Hematopoietic multipotent progenitor cell (in vitro differentiated cells): ENCODE measurements at regions not wholly inside any gene's neighbourhood (a gene's known extent, or its start where the extent isn't known, plus 50 kb on each side); places are given as distances from the start of the nearest gene placed in this dataset.

ENCODE experiments used
- DNase-seq, 3 donors: peaks; one replicate each; pipeline ENCODE4 v3.0.0-alpha.2; 2011 to 2015; ENCODE audit warnings: low read depth in 2 of 3, low spot score in 2 of 3

DNA sequence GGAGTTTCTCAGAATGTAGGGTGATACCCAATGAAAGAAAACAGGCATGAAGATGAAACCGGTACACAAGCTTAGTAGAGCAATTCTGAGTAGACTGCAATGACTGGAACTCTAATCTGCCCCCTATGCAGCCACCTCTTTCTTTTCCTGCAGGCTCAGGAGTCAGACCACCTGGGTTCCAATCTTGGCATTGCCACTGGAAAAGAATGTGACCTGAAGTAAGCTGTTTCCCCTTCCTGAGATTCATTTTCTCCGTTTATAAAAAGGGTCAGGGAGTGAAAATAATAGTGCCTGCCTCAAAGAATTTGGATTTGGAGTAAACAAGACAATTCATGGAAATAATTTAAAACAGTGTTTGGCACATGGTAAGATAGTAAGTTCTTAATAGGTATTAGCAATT lies 1464.0 kb downstream of the PCDH7 start:
- no peak for DNase-seq

GRCh38 chr4:32189130-32189529 lies 1469.0 kb downstream of the PCDH7 start:
- DNase-seq: no peak

GRCh38 chr4:32189788-32190187 lies 1469.6 kb downstream of the PCDH7 start:
- DNase-seq: no peak

DNA sequence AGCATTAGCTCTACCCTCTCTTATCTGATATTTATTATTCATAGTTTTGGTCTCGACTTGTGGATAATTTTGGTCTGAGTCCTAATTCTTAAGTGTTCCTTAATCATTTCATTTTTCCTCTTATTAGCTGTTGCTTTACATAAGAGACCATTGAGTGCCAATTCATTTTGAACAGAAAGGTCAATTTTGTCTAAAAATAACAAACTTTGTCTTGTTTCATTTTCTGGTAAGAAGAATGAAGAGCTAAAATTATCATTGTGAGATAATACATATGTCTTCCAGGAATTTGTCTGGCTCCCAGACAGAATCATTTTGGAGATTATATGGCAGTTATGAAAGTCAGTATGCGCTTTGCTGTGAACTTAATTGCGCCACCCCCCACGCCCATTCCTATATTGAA lies 1471.8 kb downstream of the PCDH7 start:
- no peak for DNase-seq

DNA sequence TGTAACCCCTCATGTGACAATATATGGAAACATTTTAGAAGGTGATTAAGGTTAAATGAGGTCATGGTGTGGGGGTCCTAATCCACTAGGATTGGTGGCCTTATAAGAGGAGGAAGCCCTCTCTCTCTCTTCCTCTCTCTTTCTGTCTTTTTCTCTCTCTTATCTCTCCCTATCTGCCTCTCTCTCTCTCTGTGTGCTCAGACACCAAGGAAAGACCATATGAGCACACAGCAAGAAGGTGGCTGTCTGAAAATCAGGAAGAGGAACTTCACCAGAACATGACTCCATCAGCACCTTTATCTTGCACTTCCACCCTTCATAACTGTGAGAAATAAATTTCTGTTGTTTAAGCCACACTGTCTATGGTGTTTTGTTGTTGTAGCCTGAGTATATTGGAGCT lies 1472.2 kb downstream of the PCDH7 start:
- DNase-seq: no peak

DNA sequence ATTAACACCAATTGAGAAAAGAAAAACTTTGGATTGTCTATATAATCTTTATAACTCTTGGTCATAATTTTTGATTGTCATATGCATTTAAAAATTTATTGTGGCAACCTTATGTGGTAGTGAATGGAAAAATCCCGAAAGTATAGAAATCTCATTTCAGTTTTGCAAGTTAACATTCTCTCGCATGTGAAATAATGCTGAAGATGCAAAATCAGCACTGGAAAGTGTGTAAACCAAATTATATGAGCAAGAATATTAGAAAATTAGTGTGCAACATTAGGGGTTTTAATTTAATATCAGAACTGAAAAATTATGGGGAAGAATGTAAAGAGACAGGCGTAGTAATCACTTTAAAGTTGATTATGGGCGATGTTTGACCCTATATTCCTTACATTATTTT lies 1472.8 kb downstream of the PCDH7 start:
- DNase-seq: no peak

DNA sequence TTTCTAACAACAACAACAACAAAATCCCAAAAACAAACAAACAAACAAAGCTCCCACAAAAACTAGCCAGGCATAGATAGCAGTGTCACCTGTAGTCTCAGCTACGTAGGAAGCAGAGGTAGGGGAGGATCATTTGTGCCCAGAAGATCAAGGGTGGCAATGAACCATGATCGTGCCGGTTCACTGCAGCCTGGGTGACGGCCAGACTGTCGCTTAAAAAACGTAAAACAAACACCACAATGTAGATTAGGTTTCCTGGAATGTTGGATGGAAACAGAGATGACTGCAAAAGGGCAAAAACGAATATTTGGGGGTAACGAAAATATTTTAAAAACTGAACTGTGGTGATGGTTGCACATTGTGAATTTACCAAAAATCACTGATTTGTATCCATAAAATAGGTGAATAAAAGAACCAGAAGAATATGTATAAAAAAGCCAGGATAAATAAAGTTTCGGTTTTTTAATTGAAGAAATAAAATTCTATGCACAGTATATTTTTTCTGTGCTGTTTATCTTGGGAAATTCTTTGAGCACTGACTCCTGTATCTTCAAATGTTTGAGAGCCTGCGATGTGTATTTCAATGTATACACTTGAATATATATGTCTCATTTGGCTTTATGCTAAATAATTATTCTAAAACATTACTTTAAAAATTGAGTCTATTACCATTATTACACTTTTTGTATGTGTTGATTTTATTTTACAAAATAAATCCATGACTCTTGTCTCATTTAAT lies 1477.0 kb downstream of the PCDH7 start:
- DNase-seq: no peak

GRCh38 chr4:32199639-32200038 lies 1479.5 kb downstream of the PCDH7 start:
- DNase-seq: no peak

DNA sequence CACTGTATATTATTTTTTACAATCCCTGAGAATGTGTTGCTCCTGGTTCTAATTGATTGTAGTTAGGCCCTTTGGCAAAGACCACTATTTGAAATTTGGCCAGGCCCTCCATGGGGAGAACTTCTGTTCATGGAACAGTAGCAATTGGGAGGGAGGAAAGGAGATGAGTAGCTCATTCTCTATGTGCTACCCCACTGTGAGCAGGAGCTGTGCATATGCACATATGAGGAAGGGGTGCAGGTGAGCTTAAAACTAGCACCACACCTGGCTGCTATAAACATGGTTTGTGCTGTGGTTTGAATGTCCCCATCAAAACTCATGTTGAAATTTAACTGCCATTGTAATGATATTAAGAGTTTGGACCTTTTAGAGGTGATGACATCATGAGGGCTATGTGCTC lies 1483.2 kb downstream of the PCDH7 start:
- DNase-seq: no peak

GRCh38 chr4:32206756-32207155 lies 1486.6 kb downstream of the PCDH7 start:
- no peak for DNase-seq

GRCh38 chr4:32207456-32207855 lies 1487.3 kb downstream of the PCDH7 start:
- no peak for DNase-seq

DNA sequence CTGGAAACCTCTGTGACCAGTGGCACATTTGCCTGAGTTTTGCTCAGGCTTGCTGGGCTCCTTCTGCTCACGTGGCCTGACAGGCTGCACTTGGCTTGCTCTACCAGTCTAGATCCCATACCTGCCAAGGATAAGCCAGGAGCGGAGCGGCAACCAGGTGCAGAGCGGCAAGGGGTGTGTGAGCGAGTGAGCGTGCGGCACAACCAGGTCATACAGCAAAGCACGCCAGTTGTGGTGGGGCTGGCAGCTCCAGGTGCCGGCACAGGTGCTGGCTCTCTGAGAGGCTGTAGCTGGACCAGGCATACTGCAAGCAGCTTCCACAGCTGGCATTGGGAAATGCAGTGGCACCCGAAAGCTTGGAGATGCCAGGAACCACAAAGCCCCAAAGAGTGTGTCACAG lies 1495.1 kb downstream of the PCDH7 start:
- DNase-seq: no peak

- DNase-seq: no peak
Observed at GRCh38 chr4:32216502-32216901, 1496.3 kb downstream of the PCDH7 start.

GRCh38 chr4:32219306-32220075 lies 1499.3 kb downstream of the PCDH7 start:
- DNase-seq: no peak

- DNase-seq: no peak
Observed at GRCh38 chr4:32226204-32226603, 1506.0 kb downstream of the PCDH7 start.

GRCh38 chr4:32226733-32227132 lies 1506.6 kb downstream of the PCDH7 start:
- no peak for DNase-seq

GRCh38 chr4:32243926-32244325 lies 1523.8 kb downstream of the PCDH7 start:
- no peak for DNase-seq

- no peak for DNase-seq
Observed at GRCh38 chr4:32249040-32249439, 1528.9 kb downstream of the PCDH7 start.

DNA sequence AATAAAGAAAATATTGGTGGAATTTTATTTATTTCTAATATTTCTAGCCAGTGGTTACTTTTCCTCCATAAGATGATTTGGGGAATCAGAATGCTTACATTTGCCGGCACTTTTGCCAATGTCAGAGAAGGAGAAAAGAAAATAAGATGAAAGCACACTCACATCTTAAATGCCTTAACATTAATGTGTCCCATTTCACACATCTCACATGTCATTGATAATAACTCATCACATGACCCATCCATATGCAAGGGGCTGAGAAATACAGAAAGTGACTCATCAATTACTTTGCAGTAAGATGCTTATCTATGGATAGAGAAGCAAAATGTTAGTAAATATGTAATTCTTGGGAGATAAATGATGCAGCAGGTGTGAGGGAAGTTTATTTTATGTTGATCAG lies 1531.0 kb downstream of the PCDH7 start:
- no peak for DNase-seq

- DNase-seq: no peak
Observed at GRCh38 chr4:32251926-32252325, 1531.8 kb downstream of the PCDH7 start.

- no peak for DNase-seq
Observed at GRCh38 chr4:32254216-32254615, 1534.0 kb downstream of the PCDH7 start.

GRCh38 chr4:32258986-32259385 lies 1538.8 kb downstream of the PCDH7 start:
- no peak for DNase-seq
